DMS53 treated with DMSO at 0.1 percent for 48 hours (cell line): ENCODE measurements at regions not wholly inside any gene's neighbourhood (a gene's known extent, or its start where the extent isn't known, plus 50 kb on each side); places are given as distances from the start of the nearest gene placed in this dataset.
"Not testable (repeated sequence)": the region's sequence is repeated elsewhere in the genome, so short reads cannot be mapped to it uniquely, and the experiment has no call there.

ENCODE experiments used
- DNase-seq: peaks from one replicate; lab custom pipeline; 2025; ENCODE audit not compliant: unreplicated experiment; lab: John Stamatoyannopoulos, UW

DNA sequence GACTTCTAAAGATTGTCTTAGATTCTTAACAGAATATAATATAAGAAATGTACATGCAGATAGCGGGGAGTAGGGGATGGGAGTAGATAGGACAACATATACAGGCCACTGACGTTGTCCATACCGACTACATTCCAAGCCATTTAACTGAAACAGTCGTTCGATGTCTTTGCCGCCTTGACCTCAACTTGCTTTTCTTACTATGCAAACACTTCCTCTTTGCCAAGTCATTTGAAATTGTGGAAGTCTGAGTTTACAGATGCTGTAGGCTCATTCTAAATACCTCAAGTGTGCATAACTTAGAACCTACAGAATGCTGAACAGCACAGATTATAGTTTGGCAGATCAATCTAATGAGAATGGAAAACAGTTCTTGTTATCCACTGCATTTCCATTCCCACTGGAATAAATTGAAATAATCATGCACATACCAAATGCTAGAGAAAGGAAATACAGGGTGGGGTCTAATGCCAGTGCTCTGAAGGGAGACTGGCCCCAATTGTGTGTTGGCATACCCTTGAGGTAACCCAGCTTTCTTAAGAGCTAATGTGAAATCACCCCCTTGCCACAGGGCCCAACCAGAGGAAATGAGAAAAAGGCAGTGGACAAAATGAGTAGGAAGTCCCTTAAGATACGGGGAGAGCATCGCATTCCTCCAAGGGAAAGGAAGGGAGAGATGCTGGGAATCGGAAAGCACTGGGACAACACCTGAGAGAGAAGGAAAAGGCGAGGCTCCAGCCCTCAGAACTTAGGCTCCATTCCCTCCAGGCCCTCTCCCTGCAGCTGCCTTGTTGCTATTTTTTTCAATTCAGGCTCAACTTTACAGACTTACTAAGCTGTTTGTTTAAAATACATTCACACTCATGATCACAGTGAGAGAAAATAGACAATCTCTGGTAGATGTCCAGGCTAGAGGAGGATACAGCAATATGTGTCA, 380.9 kb upstream of the TMTC1 start:
- DNase-seq, result no peak

DNA sequence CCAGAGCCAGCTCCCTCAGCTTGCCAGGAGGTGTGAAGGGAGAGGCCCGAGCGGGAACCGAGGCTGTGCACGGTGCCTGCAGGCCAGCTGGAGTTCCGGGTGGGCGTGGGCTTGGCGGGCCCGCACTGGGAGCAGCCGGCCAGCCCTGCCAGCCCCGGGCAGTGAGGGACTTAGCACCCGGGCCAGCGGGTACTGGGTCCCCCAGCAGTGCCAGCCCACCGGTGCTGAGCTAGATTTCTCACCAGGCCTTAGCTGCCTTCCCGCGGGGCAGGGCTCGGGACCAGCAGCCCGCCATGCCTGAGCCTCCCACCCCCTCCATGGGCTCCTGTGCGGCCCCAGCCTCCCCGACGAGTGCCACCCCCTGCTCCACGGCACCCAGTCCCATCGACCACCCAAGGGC, 373.1 kb upstream of the TMTC1 start:
- DNase-seq, result not testable (repeated sequence)

DNA sequence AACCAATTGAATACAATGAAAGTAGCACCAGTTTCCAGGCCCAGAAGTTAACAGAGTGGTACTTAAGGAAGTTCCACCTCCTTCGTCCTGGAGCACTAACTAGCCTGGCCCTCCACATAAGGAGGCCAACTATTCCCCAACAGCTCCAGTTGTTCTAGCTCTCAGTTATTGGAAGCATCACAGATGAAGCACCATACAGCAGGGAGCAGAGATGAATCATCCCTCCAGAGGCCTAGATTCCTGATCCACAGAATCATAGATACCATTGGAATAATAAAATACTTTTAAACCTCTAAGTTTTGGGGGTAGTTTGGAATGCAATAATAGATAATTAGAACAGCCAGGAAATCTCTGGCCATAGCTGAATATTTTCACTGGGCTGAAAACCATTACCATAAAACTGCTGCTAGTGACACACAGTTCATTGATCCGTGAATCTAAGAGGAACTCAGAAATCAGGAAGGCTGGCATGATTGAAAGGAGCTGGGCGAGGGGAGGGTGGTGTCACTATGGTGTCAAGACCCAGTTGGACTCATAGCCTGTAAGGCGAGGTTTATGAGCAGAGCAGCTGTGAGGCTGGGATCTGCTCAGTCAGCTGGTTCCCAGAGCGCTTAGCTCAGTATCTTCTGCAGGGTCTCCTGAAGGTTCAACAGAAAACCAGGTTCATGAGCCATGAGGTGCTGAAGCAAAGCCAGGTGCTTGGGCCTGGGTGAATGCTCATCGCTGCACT, 371.4 kb upstream of the TMTC1 start:
- DNase-seq, result no peak

DNA sequence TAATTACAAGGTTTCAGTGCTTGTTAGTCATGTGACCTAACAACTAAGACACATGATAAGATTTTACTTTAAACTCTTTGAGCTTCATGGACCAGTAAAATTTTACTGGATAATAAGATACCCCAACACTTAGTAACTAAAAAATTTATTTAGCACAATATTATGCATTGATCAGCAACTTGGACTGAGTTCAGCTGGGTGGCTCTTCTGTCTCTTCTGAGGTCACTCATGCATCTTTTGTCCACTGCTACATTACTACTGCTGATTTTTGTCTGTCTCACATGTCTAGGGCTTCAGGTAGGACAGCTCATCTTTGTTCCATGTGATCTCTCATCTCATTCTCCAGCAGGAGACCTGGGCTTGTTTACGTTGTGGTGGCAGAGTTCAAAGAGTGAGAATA, 370.2 kb upstream of the TMTC1 start:
- DNase-seq, result no peak

DNA sequence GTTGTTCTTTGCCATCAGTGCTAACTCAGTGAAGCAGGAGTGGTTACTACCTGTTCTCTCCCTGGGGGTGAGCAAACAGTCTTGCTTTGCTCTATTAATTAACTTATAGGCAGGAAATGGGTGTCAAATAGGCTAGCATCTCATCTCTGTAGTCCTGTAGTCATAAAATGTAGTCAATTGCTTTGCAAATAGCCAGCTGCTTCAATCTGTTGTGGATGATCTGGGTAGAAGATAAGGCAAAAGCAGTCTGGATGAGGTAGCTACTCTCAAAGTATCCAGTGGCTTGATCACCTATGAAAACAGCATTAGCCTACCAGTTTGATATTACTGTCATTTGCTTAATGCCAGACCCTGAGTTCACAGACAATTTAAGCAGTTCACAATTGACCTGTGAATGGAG, 369.0 kb upstream of the TMTC1 start:
- peak; percentile 77 for DNase-seq

DNA sequence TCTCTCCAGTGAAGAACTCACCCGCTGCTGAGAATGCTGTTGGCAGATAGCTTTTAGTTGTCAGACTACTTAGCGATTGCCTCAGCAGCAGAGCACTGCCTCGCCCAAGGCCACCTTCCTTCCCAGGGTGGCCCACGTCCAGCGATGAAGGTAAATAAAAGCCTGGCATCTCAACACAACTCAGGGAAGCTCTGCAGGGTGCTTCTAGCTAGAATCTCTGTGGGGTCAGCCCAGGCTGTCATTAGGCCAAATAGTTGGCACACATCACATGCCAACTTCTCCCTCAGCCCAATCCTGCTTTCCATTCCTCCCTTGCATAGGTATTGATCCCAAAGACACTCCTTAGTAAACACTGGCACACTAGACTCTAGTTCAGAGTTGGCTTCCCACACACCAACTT, 368.1 kb upstream of the TMTC1 start:
- DNase-seq, result no peak

DNA sequence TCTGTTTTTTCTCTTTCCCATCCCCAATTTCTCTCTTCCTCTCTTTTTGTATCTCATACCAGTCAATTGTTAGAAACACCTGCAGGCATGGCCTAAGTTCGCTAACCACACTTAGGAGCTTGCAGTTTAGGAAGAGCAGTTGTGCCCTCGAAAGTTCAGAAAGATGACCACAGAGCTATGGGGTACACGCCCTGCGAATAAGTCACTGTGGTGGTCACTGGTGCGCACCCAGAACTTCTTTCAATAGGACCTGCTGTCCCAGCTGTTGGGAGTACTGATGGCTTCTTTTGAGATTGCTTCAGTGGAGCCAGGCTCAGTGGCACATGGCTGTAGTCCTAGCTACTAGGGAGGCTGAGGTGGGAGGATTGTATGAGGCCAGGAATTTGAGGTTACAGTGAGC, 362.8 kb upstream of the TMTC1 start:
- DNase-seq, result no peak

DNA sequence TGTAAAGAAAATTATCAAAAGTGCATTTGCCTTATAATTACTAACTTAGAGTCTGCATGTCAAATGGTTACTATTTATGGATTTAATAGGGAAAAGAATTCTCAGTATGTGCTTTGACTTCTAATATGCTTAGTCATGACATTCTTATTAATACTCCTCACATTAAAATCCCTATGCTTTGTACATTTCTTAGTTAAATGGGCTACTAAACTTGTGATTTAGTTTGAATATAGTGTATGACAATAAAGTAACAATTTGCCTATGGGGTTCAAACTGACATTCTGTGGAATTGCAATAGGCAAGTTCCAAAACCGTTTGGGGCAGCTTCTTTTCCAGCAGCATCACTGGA, 361.9 kb upstream of the TMTC1 start:
- DNase-seq, result no peak

DNA sequence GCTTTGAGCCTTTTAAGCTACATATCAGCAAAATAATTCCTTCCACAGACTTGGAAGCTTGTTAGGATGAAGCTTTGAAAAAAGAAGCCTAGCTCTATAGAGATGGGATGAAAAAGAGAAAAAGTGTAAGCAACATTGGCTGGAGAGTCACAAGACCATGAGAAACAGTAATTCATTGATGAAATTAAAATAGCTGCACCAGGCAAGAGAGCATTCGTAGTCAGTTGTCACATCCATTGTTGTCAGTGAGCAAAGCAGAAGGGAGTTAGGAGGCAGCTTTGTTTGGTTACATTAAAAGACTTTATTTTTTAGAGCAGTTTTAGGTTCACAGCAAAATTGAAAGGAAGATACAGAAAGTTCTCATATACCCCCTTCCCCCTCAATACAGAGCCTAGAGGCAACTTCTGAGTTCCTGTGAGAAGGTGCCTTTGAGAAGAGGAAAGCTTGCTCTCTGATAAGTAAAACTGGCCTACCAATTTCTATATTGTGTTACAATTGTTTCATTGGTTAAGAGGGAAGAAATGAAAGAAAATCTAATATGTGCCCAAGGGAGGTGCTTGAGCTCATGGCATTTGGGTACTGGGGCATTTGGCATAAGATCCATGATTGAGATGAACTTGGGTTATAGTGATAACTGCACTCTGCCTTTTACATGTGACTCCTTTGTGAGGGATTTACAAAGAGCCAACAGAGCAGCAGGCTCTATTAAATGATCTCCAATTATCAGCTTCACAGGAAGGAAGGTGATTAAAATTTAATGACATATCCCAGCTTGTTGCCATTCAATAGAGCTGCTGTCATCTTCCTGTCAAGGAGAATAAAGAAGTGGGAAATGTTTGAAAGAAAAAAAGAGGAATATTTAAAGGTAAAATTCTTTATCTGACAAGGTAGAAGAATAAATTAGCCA, 361.3 kb upstream of the TMTC1 start:
- no peak for DNase-seq

DNA sequence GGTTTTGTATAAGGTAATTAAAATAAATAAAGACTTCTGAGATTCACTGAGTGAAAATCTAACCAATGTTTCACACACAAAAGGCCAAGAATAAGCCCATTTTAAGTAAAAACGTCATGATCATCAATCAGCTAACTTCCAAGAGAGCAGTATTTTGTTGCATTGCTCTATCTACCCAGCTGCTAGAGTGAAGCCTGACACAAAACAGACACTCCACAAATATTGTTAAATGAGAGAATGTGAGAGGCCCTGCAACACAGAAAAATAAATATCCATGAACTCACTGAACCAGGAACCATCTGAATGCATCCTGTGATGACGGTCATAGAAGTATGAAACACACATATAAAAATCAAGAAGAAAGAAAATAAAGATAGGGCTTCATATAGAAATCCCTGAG, 358.6 kb upstream of the TMTC1 start:
- DNase-seq, result no peak

DNA sequence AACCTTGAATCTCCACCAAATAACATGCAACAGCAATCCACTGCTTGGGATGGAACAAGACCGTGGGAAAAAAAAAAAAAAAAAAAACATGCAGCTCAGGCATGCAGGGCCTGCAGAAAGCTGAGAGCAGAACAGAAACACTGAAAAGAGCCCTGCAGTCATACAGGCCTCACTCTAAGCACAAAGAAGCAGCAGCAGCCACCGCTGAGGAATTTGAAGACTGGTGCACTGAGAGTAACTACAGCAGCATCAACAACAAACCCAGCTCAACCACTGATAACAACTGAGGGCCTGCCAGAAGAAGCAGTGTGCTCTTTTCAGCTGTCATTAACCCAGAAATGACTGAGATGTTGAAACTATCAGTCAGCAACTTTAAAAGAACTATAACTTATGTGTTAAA, 354.7 kb upstream of the TMTC1 start:
- DNase-seq, result no peak

DNA sequence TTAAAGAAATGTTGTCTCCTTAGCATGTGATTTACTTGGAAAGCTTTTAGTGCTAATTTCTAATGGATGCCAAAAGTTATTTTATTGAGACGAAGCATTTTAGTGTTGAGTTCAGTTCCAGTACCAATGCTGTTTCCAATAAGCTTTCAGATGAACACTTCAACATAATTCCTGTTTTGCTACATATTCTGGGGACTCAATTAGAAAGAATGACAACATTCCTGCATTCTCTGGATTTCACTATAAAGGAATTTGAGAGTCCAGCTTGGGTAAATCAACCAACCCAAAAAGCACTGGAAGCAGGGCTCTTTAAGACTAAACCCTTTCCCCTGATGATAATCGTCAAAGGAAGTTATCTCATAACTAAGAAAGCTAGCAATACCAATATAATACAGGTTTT, 353.0 kb upstream of the TMTC1 start:
- DNase-seq, result no peak

DNA sequence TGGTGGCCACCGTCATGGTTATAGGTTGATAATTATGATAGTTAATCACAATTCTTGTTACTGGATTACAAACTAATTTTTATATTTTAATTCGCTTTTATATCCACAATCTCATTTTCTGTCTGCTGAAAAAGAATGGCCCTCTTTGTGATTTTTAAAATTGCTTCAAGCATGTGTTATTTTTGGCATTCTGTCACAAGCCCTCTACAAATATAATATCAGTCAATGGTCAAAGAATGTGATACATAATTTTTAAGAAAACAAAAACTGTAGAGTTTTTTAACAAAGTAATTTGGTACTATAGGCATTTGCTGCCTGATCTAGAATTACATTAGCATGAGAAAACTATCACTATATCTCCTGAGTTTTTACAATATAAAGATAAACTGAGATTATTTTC, 352.0 kb upstream of the TMTC1 start:
- no peak for DNase-seq

DNA sequence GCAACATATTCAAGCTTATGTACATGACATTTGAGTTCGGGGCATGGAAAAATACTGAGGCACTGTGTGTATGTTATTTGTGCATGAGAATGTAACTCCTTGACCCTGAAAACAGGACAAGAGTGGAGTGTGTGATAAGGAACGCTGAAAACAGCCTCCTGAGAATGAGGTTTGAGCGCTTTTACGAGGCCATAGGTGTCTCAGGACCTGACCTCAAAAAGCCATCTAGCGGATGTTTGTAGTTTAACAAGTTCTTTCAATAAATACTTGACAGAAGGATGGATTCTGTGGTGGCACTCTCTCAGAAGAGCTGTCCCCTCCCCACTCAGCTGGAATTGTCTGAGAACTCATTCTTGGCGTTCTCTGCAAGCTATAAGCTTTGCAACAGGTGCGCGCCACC, 350.5 kb upstream of the TMTC1 start:
- DNase-seq, result peak; percentile 86

DNA sequence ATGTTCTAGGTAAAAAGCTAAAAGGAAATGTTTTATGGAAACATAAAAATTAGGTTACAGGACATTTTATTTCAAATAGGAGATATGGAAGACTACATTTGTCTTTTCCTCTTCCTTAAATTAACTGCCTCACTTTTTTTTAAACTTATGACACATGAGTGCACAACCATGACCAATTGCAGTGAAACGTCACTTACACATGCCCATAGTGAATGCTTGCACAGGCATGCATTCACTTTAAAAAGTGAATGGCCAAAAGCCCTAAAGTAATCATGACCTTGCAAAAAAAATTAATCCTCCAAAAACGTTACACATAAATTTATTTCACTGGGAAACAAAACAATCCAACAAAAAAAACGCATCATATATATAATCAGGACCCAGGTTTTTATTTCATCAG, 343.2 kb upstream of the TMTC1 start:
- no peak for DNase-seq

DNA sequence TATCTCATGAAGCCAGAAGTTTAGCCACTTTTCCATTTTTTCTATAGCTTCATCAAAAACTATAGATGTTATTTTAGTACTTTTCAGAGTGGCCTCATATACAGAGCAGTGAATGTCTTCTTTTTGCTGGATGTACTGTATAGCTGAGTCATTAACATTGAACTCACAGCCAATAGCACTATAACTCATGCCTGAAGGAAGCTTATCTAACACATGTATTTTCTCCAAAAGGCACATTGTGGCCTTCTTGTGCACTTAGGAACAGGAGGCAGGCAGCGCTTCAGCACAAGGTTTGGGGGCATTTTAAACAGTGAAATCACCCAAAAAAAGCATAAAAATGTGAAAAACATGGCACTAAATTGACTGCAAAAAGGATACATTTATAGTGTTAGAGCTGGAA, 336.8 kb upstream of the TMTC1 start:
- no peak for DNase-seq

DNA sequence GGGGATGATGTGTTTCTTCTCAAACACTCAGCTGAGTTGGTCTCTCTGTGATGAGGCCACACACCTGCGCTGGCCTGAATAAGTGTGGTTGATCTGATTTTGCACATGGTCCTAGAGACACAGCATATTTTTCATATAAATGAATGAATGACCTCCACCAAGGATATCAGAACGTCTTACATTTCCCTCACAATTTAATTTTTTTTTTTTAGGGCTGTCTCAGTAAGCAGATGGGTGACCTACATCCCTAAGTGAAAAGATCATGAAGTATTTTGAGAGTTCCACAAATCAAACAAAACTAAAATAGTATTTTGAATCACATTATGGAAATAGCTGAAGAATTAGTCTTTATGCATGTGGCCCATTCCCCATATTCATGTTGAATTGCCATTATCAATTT, 333.7 kb upstream of the TMTC1 start:
- no peak for DNase-seq

DNA sequence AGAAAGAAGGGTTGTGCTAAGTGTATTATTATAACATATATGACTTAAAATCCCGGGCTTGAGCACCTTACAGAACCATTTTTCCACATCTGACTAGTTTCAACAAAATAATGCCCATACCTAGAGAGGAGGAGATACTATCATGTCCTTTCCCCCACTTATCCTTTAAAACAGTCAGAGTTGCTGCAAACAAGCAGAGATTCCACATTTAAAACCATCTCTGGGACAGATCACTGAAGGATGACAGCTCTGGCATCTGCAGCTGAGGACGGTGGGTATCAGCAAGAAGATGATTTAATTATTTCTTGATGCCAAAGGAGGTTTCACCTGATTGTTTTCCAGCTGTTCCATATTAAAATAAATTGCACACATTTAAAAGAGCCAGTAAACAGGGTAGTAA, 328.0 kb upstream of the TMTC1 start:
- no peak for DNase-seq

DNA sequence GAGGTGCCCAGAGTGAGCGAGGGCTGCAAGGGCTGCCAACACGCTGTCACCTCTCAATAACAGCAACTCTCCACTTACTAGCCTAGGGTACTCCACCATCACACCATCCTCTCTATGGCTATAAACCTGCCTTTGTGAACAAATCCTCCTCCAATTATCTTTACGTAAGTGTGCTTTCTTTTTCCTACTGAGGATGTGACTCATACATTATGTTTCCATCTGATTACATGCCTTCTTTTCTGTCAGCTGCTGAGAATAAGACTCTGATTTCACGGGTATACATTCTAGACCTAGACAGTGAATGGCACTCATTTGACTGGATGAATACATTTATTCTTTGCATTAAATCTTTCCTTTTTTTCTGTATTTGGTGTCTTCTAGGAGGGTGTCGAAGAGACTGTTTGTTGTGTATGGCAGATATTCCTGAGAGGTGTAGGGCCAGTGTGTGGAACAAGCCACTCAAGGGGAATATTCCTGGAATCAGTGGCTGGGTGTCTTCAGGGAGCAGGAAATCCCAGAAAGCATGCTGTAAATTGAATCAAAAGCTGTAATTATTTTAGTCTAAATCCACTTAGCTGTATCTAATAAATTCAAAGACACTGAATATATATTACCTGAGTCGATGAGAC, 327.3 kb upstream of the TMTC1 start:
- DNase-seq, result peak; percentile 25

DNA sequence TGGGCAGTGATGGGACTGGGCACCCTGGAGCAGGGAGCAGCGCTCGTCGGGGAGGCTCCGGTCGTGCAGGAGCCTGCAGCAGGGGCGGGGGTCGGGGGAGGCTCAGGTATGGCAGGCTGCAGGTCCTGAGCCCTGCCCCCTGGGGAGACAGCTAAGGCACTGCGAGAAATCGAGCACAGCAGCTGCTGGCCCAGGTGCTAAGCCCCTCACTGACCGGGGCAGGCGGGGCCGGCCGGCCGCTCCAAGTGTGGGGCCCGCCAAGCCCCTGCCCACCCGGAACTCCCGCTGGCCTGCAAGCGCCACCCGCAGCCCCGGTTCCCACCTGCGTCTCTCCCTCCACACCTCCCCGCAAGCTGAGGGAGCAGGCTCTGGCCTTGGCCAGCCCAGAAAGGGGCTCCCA, 326.8 kb upstream of the TMTC1 start:
- DNase-seq, result no peak

DNA sequence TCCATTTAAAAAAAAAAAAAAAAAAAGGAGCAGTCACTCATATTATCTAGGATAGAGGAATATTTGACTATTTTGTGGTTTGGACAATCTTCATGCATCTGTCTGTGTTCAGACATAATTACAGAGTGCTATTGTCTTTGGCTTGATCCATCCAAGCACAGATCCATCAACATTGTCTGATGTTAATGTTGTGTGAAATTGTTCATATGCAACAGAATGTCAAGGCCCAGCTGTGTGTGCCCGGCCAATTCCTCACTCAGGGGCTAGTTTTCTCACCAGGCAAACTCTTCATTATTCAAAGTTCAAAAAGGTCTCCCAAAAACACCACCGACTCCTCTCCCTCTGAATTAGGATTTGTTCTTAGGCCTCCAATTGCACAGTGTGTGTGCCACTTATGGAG, 324.9 kb upstream of the TMTC1 start:
- DNase-seq, result no peak
